ENCODE measurements at regions not wholly inside any gene's neighbourhood (a gene's known extent, or its start where the extent isn't known, plus 50 kb on each side); places are given as distances from the start of the nearest gene placed in this dataset.

DNA sequence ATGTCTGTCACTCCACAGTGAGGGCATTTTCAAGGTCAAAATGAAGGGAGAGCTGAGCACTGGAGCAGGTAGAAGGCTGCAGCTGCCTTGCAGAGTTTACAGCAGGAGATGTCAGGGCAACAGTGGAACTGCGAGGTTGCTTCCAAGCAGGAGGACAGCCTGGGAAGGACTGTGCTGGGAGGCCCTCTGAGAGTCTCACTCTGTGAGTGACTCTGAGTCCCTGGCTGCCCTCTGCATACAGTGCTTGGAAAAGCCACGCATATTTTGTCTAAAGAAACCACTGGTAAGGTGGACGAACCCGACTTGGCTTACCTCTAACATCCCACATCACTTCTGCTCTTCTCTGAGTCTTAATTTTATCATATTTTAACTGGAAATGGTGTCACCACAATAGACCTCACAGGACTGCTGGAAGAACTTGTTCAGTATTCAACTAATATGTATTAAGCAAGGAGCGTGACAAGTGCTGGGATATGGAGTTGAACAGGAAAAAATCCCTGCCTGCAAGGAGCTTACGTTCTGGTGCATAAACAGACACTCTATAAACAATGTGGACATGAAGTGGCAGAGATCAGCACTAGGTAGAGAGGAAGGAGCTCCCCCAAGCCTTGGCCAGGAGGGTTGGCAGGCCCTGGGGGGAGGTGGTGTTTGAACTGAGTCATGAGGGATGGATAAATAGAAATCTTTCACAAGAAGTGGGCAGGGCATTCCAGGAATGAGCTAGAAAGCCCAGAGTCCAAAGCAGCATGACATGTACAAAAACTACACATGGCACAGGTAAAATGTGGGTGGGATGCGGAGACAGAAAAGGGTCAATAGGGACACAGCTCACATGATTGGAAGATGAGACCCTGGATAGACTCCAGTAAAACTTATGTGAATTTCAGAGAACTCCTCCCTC lies 64.0 kb upstream of the FOXE1 start:
- in situ Hi-C loops (cut with MboI) = no loop called here
- no peak overlapping the region for H3K9ac ChIP-seq
- no peak overlapping the region for H3K4me2 ChIP-seq (ENCODE audit: unreplicated experiment)
- H3K4me1 ChIP-seq (ENCODE audit: insufficient read depth) = no peaks in the 10 kb centered on the region
- DNase-seq = peak; percentile 70
- no peak overlapping the region for H2AFZ ChIP-seq
- no peak for TF ChIP-seq EZH2phosphoT487 (IDR thresholded peaks at IDR 0.05; ENCODE audit: insufficient read depth, low read depth)
- TF ChIP-seq EZH2 (IDR thresholded peaks at IDR 0.05; ENCODE audit: insufficient read depth, poor library complexity, severe bottlenecking) = no peak
- H3K27ac ChIP-seq = no peak overlapping the region
- H3K79me2 ChIP-seq (ENCODE audit: insufficient read depth) = no peaks in the 10 kb centered on the region
- H3F3A ChIP-seq (ENCODE audit: insufficient read depth) = no peaks in the 10 kb centered on the region
- no peaks in the 10 kb centered on the region for H3K36me3 ChIP-seq (ENCODE audit: low read depth)
- peaks cover 51% of the 10 kb centered on the region for H3K27me3 ChIP-seq (replicated peaks; ENCODE audit: insufficient read depth)
- H3K4me3 ChIP-seq = no peak overlapping the region
- WGBS, 2 experiments (ENCODE audit: low coverage in 1 of 2, low lambda C conversion rate in 2 of 2, missing lambda C conversion rate in 2 of 2) = 57 to 61% methylated on average over 7 of the region's 7 CpGs
- no peaks in the 10 kb centered on the region for H4K20me1 ChIP-seq (ENCODE audit: insufficient read depth)
- H3K9me3 ChIP-seq (ENCODE audit: low read depth) = no peaks in the 10 kb centered on the region
- H3K9me2 ChIP-seq (ENCODE audit: insufficient read depth) = no peaks in the 10 kb centered on the region

GRCh38 chr9:97790542-97790941 lies 62.5 kb upstream of the FOXE1 start:
- no peaks in the 10 kb centered on the region for H3K36me3 ChIP-seq (ENCODE audit: low read depth)

DNA sequence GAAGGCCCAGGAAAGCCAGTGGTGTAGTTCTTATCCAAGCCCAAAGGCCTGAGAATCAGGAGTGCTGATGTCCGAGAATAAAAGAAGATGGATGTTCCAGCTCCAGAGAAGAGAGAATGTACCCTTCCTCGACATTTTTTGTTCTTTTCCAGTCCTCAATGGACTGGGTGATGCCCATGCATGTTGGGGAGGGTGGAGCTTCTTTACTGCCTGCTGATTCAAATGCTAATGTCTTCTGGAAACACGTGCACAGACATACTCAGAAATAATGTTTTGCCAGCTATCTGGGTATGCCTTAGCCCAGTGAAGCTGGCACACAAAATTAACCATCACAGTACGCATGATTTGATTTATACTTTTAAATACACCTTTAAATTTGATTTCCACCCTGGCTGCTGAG lies 61.5 kb upstream of the FOXE1 start:
- DNase-seq = no peak
- 28 to 29% methylated on average over 4 of the region's 4 CpGs for WGBS, 2 experiments (ENCODE audit: low coverage in 1 of 2, low lambda C conversion rate in 2 of 2, missing lambda C conversion rate in 2 of 2)
- Histone ChIP-seq H3K27ac (no peak overlapping the region), H3K4me2 (ENCODE audit: unreplicated experiment) (no peak overlapping the region), H3K4me3 (no peak overlapping the region), H3F3A (ENCODE audit: insufficient read depth) (no peaks in the 10 kb centered on the region), H3K9me3 (ENCODE audit: low read depth) (no peaks in the 10 kb centered on the region), H3K36me3 (ENCODE audit: low read depth) (no peaks in the 10 kb centered on the region), H3K27me3 (replicated peaks; ENCODE audit: insufficient read depth) (peaks cover 36% of the 10 kb centered on the region), H3K79me2 (ENCODE audit: insufficient read depth) (no peaks in the 10 kb centered on the region), H3K9ac (no peak overlapping the region), H3K9me2 (ENCODE audit: insufficient read depth) (no peaks in the 10 kb centered on the region), H2AFZ (no peak overlapping the region), H3K4me1 (ENCODE audit: insufficient read depth) (no peaks in the 10 kb centered on the region), H4K20me1 (ENCODE audit: insufficient read depth) (no peaks in the 10 kb centered on the region)
- TF ChIP-seq EZH2 (IDR thresholded peaks at IDR 0.05; ENCODE audit: insufficient read depth, poor library complexity, severe bottlenecking) (no peak), EZH2phosphoT487 (IDR thresholded peaks at IDR 0.05; ENCODE audit: insufficient read depth, low read depth) (no peak)
- in situ Hi-C loops (cut with MboI) = no loop called here

More at GRCh38 chr9:97790542-97790941, 62.5 kb upstream of the FOXE1 start:
- Histone ChIP-seq H3K9me2 (ENCODE audit: insufficient read depth) (no peaks in the 10 kb centered on the region), H2AFZ (no peak overlapping the region), H3F3A (ENCODE audit: insufficient read depth) (no peaks in the 10 kb centered on the region), H3K9me3 (ENCODE audit: low read depth) (no peaks in the 10 kb centered on the region), H3K9ac (no peak overlapping the region), H3K4me3 (no peak overlapping the region), H3K27me3 (replicated peaks; ENCODE audit: insufficient read depth) (peaks cover 45% of the 10 kb centered on the region), H4K20me1 (ENCODE audit: insufficient read depth) (no peaks in the 10 kb centered on the region), H3K79me2 (ENCODE audit: insufficient read depth) (no peaks in the 10 kb centered on the region), H3K27ac (no peak overlapping the region), H3K4me2 (ENCODE audit: unreplicated experiment) (no peak overlapping the region), H3K4me1 (ENCODE audit: insufficient read depth) (no peaks in the 10 kb centered on the region)
- no peak for DNase-seq
- WGBS, 2 experiments (ENCODE audit: low coverage in 1 of 2, low lambda C conversion rate in 2 of 2, missing lambda C conversion rate in 2 of 2) = 55 to 59% methylated on average over 5 of the region's 5 CpGs
- TF ChIP-seq EZH2phosphoT487 (IDR thresholded peaks at IDR 0.05; ENCODE audit: insufficient read depth, low read depth) = no peak
- TF ChIP-seq EZH2 (IDR thresholded peaks at IDR 0.05; ENCODE audit: insufficient read depth, poor library complexity, severe bottlenecking) = no peak
- in situ Hi-C loops (cut with MboI) = no loop called here

- in situ Hi-C loops (cut with MboI) = no loop called here
- Histone ChIP-seq H3K9me3 (ENCODE audit: low read depth) (no peaks in the 10 kb centered on the region), H4K20me1 (ENCODE audit: insufficient read depth) (no peaks in the 10 kb centered on the region), H3K27ac (no peak overlapping the region), H3K27me3 (replicated peaks; ENCODE audit: insufficient read depth) (peaks cover 29% of the 10 kb centered on the region), H3K9me2 (ENCODE audit: insufficient read depth) (no peaks in the 10 kb centered on the region), H3K4me3 (no peak overlapping the region), H3K9ac (no peak overlapping the region), H3F3A (ENCODE audit: insufficient read depth) (no peaks in the 10 kb centered on the region), H3K36me3 (ENCODE audit: low read depth) (no peaks in the 10 kb centered on the region), H3K4me1 (ENCODE audit: insufficient read depth) (no peaks in the 10 kb centered on the region), H3K79me2 (ENCODE audit: insufficient read depth) (no peaks in the 10 kb centered on the region), H3K4me2 (ENCODE audit: unreplicated experiment) (no peak overlapping the region), H2AFZ (no peak overlapping the region)
- WGBS, 2 experiments (ENCODE audit: low coverage in 1 of 2, low lambda C conversion rate in 2 of 2, missing lambda C conversion rate in 2 of 2) = 40 to 48% methylated on average over 1 of the region's 1 CpG
- DNase-seq = no peak
- TF ChIP-seq EZH2 (IDR thresholded peaks at IDR 0.05; ENCODE audit: insufficient read depth, poor library complexity, severe bottlenecking) = no peak
Measured at GRCh38 chr9:97793067-97793466, 60.0 kb upstream of the FOXE1 start.

Data from GM23248 (cell line).